RWPE2 (cell line): ENCODE measurements at regions not wholly inside any gene's neighbourhood (a gene's known extent, or its start where the extent isn't known, plus 50 kb on each side); places are given as distances from the start of the nearest gene placed in this dataset.

Experiments used
- ATAC-seq: fragments of 200-7000 bp; cut with Tn5 transposase; 3 replicates; pipeline ENCODE4 v1.9.1; 2021; ENCODE audit warnings: low read depth
- DNase-seq: peaks from one replicate; pipeline ENCODE4 v3.0.0-alpha.2; 2020; ENCODE audit warnings: low spot score
- H3K27ac ChIP-seq: fragments of 450-650 bp; 2 replicates; pipeline ENCODE4 v1.5.1; 2017; ENCODE audit warnings: mild to moderate bottlenecking; ENCODE audit not compliant: poor library complexity, severe bottlenecking
- H3K27me3 ChIP-seq: fragments of 250-450 bp; sonication (Bioruptor Pico); 2 replicates; pipeline ENCODE4 v1.5.1; 2021; ENCODE audit warnings: mild to moderate bottlenecking, moderate library complexity; ENCODE audit not compliant: insufficient read depth, poor library complexity, severe bottlenecking
- H3K36me3 ChIP-seq: fragments of 250-450 bp; sonication (Bioruptor Pico); 2 replicates; pipeline ENCODE4 v1.5.1; 2020; ENCODE audit warnings: low read depth, mild to moderate bottlenecking, moderate library complexity
- H3K4me1 ChIP-seq: fragments of 250-450 bp; sonication (Bioruptor Pico); 2 replicates; pipeline ENCODE4 v1.5.1; 2021; ENCODE audit warnings: mild to moderate bottlenecking, moderate library complexity; ENCODE audit not compliant: insufficient read depth, poor library complexity, severe bottlenecking
- H3K4me3 ChIP-seq: fragments of 250-450 bp; sonication (Bioruptor Pico); 2 replicates; pipeline ENCODE4 v1.5.1; 2021; ENCODE audit warnings: mild to moderate bottlenecking, moderate library complexity; ENCODE audit not compliant: severe bottlenecking
- H3K9me3 ChIP-seq: fragments of 250-450 bp; sonication (Bioruptor Pico); 2 replicates; pipeline ENCODE4 v1.5.1; 2021; ENCODE audit warnings: mild to moderate bottlenecking, moderate library complexity; ENCODE audit not compliant: severe bottlenecking
- CTCF ChIP-seq: fragments of 450-650 bp; IDR thresholded peaks from one replicate; pipeline ENCODE4 v1.5.1; 2017; ENCODE audit warnings: mild to moderate bottlenecking, moderate library complexity; ENCODE audit not compliant: poor library complexity, severe bottlenecking

GRCh38 chr2:175523001-175523400, 341.5 kb upstream of the ATP5MC3 start:
- Histone ChIP-seq H3K27me3 (no peaks in the 10 kb centered on the region), H3K27ac (no peak overlapping the region), H3K36me3 (no peaks in the 10 kb centered on the region), H3K9me3 (no peaks in the 10 kb centered on the region), H3K4me1 (no peaks in the 10 kb centered on the region), H3K4me3 (no peak overlapping the region)
- TF ChIP-seq CTCF: no peak
- ATAC-seq (no peak), DNase-seq (no peak)

- Histone ChIP-seq H3K27me3 (no peaks in the 10 kb centered on the region), H3K4me1 (no peaks in the 10 kb centered on the region), H3K9me3 (no peaks in the 10 kb centered on the region), H3K27ac (no peak overlapping the region), H3K4me3 (no peak overlapping the region), H3K36me3 (no peaks in the 10 kb centered on the region)
- ATAC-seq (no peak), DNase-seq (no peak)
- TF ChIP-seq CTCF: no peak
These were observed 336.7 kb upstream of the ATP5MC3 start for GRCh38 chr2:175518206-175518605.

GRCh38 chr2:175516555-175516954, 335.0 kb upstream of the ATP5MC3 start:
- no peaks in the 10 kb centered on the region for H3K9me3 ChIP-seq
- H3K27me3 ChIP-seq: no peaks in the 10 kb centered on the region
- DNase-seq (no peak), ATAC-seq (no peak)
- no peak overlapping the region for H3K27ac ChIP-seq
- no peaks in the 10 kb centered on the region for H3K36me3 ChIP-seq
- no peak overlapping the region for H3K4me3 ChIP-seq
- no peak for TF ChIP-seq CTCF
- H3K4me1 ChIP-seq: no peaks in the 10 kb centered on the region

GRCh38 chr2:175500255-175500654, 318.7 kb upstream of the ATP5MC3 start:
- Histone ChIP-seq H3K27ac (no peak overlapping the region), H3K9me3 (no peaks in the 10 kb centered on the region)
- ATAC-seq: no peak

More at GRCh38 chr2:175500255-175500654, 318.7 kb upstream of the ATP5MC3 start:
- no peak for TF ChIP-seq CTCF
- no peaks in the 10 kb centered on the region for H3K36me3 ChIP-seq
- no peak for DNase-seq
- H3K4me1 ChIP-seq: no peaks in the 10 kb centered on the region
- no peak overlapping the region for H3K4me3 ChIP-seq
- H3K27me3 ChIP-seq: no peaks in the 10 kb centered on the region
